Lung (tissue), 11 donors: ENCODE measurements at regions not wholly inside any gene's neighbourhood (a gene's known extent, or its start where the extent isn't known, plus 50 kb on each side); places are given as distances from the start of the nearest gene placed in this dataset.

ENCODE experiments used
- ATAC-seq: fragments of 200-7000 bp; cut with Tn5 transposase; one replicate; pipeline ENCODE4 v1.9.1; 2020; ENCODE audit warnings: moderate number of reproducible peaks; ENCODE audit not compliant: insufficient read depth, low FRiP score
- DNase-seq, 3 donors: peaks; one replicate each; pipeline ENCODE4 v3.0.0-alpha.2; 2013 to 2017
- H3K27ac ChIP-seq, 2 donors: one replicate each; pipeline ENCODE4 v1.5.1; 2013; ENCODE audit warnings: mild to moderate bottlenecking in 2 of 2, moderate library complexity in 2 of 2, control low read depth in 1 of 2, inconsistent platforms in 1 of 2, low read depth in 1 of 2, low read length in 1 of 2
- H3K27me3 ChIP-seq, 3 donors: one replicate each; pipeline ENCODE4 v1.5.1; 2013; ENCODE audit warnings: low read length in 2 of 3; ENCODE audit not compliant: control insufficient read depth in 3 of 3, insufficient read depth in 3 of 3
- H3K36me3 ChIP-seq, 4 donors: one replicate each; pipeline ENCODE4 v1.5.1; 2013; ENCODE audit warnings: low read length in 4 of 4, mild to moderate bottlenecking in 1 of 4, moderate library complexity in 1 of 4; ENCODE audit not compliant: control insufficient read depth in 4 of 4, insufficient read depth in 4 of 4
- H3K4me1 ChIP-seq, 5 donors: one replicate each; pipeline ENCODE4 v1.5.1; 2013; ENCODE audit warnings: low read length in 5 of 5, mild to moderate bottlenecking in 2 of 5, moderate library complexity in 1 of 5; ENCODE audit not compliant: control insufficient read depth in 5 of 5, insufficient read depth in 5 of 5
- H3K4me3 ChIP-seq: one replicate; pipeline ENCODE4 v1.5.1; 2013; ENCODE audit warnings: mild to moderate bottlenecking, control low read depth, moderate library complexity
- H3K9ac ChIP-seq, 2 donors: one replicate each; pipeline ENCODE4 v1.5.1; 2013; ENCODE audit warnings: low read length in 2 of 2, control low read depth in 1 of 2; ENCODE audit not compliant: insufficient read depth in 1 of 2
- H3K9me3 ChIP-seq, 4 donors: one replicate each; pipeline ENCODE4 v1.5.1; 2013; ENCODE audit warnings: low read length in 3 of 4, mild to moderate bottlenecking in 1 of 4, moderate library complexity in 1 of 4; ENCODE audit not compliant: control insufficient read depth in 4 of 4, insufficient read depth in 3 of 4
- CTCF ChIP-seq: IDR thresholded peaks from 2 replicates; pipeline ENCODE4 v1.5.1; 2012; ENCODE audit warnings: mild to moderate bottlenecking; ENCODE audit errors: control extremely low read depth, extremely low read depth
- WGBS, 2 donors: extraction: QIAGEN DNeasy Blood & Tissue Kit; methylation state at CpG; one replicate each; pipeline ENCODE4 v1.1.7; 2013; 5-methylcytosine and 5-hydroxymethylcytosine counted together
- donor health status: control.
- donor health status: control.
- donor health status: Bipolar disorder and iron deficiency.
- donor health status: healthy.
- donor health status: DM: yes; HTN: yes; CAD: no.

- Histone ChIP-seq H3K4me3 (no peak overlapping the region), H3K4me1 (no peaks in the 10 kb centered on the region), H3K27ac (no peak overlapping the region), H3K27me3 (no peaks in the 10 kb centered on the region), H3K9ac (no peak overlapping the region), H3K36me3 (no peaks in the 10 kb centered on the region), H3K9me3 (no peaks in the 10 kb centered on the region)
- TF ChIP-seq CTCF = no peak
- ATAC-seq = no peak
- 33 to 56% methylated on average over 2 of the region's 2 CpGs for WGBS, 2 donors
- DNase-seq = no peak
Observed at GRCh38 chr2:48169141-48169592, 145.3 kb upstream of the FOXN2 start.

GRCh38 chr2:48170281-48170680 lies 144.2 kb upstream of the FOXN2 start:
- no peaks in the 10 kb centered on the region for H3K9me3 ChIP-seq
- H3K9ac ChIP-seq = no peak overlapping the region
- no peak overlapping the region for H3K27ac ChIP-seq
- no peaks in the 10 kb centered on the region for H3K4me1 ChIP-seq
- 81 to 89% methylated on average over 4 of the region's 4 CpGs for WGBS, 2 donors
- DNase-seq = no peak
- ATAC-seq = no peak
- no peak overlapping the region for H3K4me3 ChIP-seq
- no peaks in the 10 kb centered on the region for H3K27me3 ChIP-seq
- TF ChIP-seq CTCF = no peak
- no peaks in the 10 kb centered on the region for H3K36me3 ChIP-seq

GRCh38 chr2:48173141-48173540 lies 141.3 kb upstream of the FOXN2 start:
- no peak for TF ChIP-seq CTCF
- no peak for DNase-seq
- ATAC-seq = no peak
- Histone ChIP-seq H3K9me3 (no peaks in the 10 kb centered on the region), H3K36me3 (no peaks in the 10 kb centered on the region), H3K9ac (no peak overlapping the region), H3K4me1 (no peaks in the 10 kb centered on the region), H3K27me3 (no peaks in the 10 kb centered on the region), H3K4me3 (no peak overlapping the region), H3K27ac (no peak overlapping the region)
- 85 to 97% methylated on average over 3 of the region's 3 CpGs for WGBS, 2 donors

GRCh38 chr2:48174503-48174902 lies 140.0 kb upstream of the FOXN2 start:
- Histone ChIP-seq H3K4me1 (no peaks in the 10 kb centered on the region), H3K27ac (no peak overlapping the region), H3K27me3 (no peaks in the 10 kb centered on the region), H3K9ac (no peak overlapping the region), H3K36me3 (no peaks in the 10 kb centered on the region), H3K9me3 (no peaks in the 10 kb centered on the region), H3K4me3 (no peak overlapping the region)
- no peak for DNase-seq
- 33 to 54% methylated on average over 2 of the region's 2 CpGs for WGBS, 2 donors
- no peak for TF ChIP-seq CTCF
- peak; percentile 62 for ATAC-seq
